ENCODE measurements at regions not wholly inside any gene's neighbourhood (a gene's known extent, or its start where the extent isn't known, plus 50 kb on each side); places are given as distances from the start of the nearest gene placed in this dataset.

DNA sequence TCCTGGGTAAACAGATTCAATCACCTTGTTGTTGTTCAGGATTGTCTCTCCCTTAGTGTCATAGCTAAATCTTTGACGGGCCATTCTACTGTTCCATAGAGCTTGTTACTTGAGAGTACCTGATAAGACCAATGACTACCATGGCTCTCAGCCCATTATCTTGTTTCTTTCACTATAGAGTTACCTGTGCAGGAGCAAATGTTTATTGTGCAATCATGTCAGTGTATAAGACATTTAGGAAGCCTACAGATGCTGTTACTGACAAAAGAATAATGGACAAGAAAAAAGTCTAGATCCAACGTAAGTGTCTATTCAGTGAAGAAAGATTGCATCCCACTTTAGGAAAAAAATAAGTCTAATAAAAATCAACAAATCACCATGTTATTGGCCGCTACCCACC, 1041.7 kb upstream of the AUTS2 start:
- Histone ChIP-seq H3K4me1 (no peaks in the 10 kb centered on the region), H3K27ac (no peak overlapping the region), H3K9me3 (no peaks in the 10 kb centered on the region), H3K36me3 (no peaks in the 10 kb centered on the region), H3K27me3 (no peaks in the 10 kb centered on the region), H3K4me3 (no peak overlapping the region)
- intact Hi-C loops (cut with DNase I) = no loop called here
- no peak for FAIRE-seq
- TF ChIP-seq, protein P1, sequence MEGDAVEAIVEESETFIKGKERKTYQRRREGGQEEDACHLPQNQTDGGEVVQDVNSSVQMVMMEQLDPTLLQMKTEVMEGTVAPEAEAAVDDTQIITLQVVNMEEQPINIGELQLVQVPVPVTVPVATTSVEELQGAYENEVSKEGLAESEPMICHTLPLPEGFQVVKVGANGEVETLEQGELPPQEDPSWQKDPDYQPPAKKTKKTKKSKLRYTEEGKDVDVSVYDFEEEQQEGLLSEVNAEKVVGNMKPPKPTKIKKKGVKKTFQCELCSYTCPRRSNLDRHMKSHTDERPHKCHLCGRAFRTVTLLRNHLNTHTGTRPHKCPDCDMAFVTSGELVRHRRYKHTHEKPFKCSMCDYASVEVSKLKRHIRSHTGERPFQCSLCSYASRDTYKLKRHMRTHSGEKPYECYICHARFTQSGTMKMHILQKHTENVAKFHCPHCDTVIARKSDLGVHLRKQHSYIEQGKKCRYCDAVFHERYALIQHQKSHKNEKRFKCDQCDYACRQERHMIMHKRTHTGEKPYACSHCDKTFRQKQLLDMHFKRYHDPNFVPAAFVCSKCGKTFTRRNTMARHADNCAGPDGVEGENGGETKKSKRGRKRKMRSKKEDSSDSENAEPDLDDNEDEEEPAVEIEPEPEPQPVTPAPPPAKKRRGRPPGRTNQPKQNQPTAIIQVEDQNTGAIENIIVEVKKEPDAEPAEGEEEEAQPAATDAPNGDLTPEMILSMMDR (IDR thresholded peaks at IDR 0.05) = no peak
- ATAC-seq = no peak
- no peak for DNase-seq
- WGBS, 2 donors = 70 to 75% methylated on average over 3 of the region's 3 CpGs

DNA sequence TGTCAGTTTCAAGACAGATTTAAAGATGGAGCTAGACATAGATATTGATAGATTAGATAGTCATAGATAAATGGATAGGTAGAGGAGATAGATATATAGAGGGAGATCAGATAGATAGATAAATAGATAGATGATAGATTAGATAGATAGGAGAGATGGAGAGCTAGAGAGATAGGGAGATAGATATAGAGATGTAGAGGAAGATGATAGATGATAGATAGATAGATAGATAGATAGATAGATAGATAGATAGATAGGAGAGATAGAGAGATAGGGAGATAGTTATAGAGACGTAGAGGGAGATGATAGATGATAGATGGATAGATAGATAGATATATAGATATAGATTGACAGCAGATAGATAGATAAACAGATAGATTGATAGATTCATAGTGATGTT, 1038.8 kb upstream of the AUTS2 start:
- DNase-seq (no peak), FAIRE-seq (no peak), ATAC-seq (no peak)
- no peaks in the 10 kb centered on the region for H3K9me3 ChIP-seq
- H3K4me3 ChIP-seq = no peak overlapping the region
- H3K4me1 ChIP-seq = no peaks in the 10 kb centered on the region
- TF ChIP-seq, protein P1 (IDR thresholded peaks at IDR 0.05) = no peak
- intact Hi-C loops (cut with DNase I) = no loop called here
- no peaks in the 10 kb centered on the region for H3K36me3 ChIP-seq
- H3K27ac ChIP-seq = no peak overlapping the region
- H3K27me3 ChIP-seq = no peaks in the 10 kb centered on the region
- WGBS, 2 donors = 58 to 71% methylated on average over 1 of the region's 1 CpG

DNA sequence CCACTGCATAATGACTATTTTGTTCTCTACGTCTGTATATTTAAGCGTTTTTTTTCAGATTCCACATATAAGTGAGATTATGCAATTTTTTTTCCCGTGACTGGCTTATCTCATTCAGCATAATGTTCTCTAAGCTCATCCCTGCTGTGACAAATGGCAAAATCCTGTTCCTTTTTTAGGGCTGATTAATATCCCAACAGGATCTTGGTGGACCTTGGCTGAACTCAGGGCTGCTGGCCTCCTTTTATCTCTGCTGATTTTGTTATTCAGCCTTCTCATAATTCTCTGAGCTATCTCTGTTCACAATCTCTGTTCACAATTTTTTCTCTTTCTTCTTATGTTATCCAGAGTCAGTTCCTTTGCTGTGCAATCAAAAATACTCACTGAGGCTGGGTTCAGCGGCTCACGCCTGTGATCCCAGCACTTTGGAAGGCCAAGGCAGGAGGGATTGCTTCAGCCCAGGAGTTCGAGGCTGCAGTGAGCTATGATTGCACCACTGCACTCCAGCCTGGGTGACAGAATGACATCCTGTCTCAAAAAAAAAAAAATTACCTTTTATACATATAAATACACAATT, 1035.9 kb upstream of the AUTS2 start:
- TF ChIP-seq, protein P1 (IDR thresholded peaks at IDR 0.05) = no peak
- no peaks in the 10 kb centered on the region for H3K9me3 ChIP-seq
- FAIRE-seq (no peak), ATAC-seq (no peak), DNase-seq (no peak)
- no peaks in the 10 kb centered on the region for H3K4me1 ChIP-seq
- no peak overlapping the region for H3K27ac ChIP-seq
- intact Hi-C loops (cut with DNase I) = no loop called here
- no peaks in the 10 kb centered on the region for H3K36me3 ChIP-seq
- no peaks in the 10 kb centered on the region for H3K27me3 ChIP-seq
- H3K4me3 ChIP-seq = no peak overlapping the region
- WGBS, 2 donors = 45 to 51% methylated on average over 6 of the region's 6 CpGs

DNA sequence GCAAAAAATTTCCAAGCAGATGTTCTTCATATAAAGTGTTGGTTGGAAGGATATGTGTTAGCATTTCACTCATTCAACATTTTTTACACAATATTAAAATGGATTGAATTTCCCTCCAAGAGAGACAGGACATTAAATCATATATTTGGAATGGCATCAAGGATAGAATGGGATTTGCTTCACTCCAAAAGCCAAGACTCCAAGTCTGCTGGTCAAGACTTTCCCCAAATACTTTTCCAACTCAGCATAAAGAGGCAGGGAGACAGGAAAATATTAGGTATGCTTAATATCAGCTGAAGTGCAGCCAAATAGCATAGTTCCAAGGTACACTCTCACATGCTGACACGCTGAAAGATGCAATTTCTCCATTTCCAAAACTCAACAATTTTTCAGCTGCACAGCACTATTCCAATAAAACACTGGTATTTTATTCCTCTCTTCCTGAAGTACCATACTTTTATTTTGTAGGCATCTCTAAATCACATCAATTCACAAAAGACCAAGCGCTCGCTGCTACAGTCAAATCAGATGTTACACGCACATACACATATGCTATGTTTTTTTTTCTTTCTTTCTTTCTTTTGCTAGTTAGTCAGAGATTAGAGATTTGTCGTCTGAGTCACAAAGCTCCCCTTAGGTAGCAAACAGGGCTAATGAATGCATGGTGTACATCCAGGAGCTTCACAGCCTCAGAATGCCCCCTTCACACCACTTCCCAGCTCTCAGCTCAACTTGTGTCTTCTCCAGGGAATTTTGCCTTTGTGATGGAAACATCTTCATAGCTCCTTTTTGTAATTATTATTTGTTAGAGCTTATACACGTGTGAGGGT, 1033.8 kb upstream of the AUTS2 start:
- H3K4me3 ChIP-seq = no peak overlapping the region
- ATAC-seq (no peak), FAIRE-seq (no peak), DNase-seq (no peak)
- H3K4me1 ChIP-seq = no peaks in the 10 kb centered on the region
- H3K27me3 ChIP-seq = no peaks in the 10 kb centered on the region
- H3K36me3 ChIP-seq = no peaks in the 10 kb centered on the region
- 66 to 76% methylated on average over 6 of the region's 6 CpGs for WGBS, 2 donors
- H3K27ac ChIP-seq = no peak overlapping the region
- intact Hi-C loops (cut with DNase I) = no loop called here
- H3K9me3 ChIP-seq = no peaks in the 10 kb centered on the region
- TF ChIP-seq, protein P1 (IDR thresholded peaks at IDR 0.05) = no peak

DNA sequence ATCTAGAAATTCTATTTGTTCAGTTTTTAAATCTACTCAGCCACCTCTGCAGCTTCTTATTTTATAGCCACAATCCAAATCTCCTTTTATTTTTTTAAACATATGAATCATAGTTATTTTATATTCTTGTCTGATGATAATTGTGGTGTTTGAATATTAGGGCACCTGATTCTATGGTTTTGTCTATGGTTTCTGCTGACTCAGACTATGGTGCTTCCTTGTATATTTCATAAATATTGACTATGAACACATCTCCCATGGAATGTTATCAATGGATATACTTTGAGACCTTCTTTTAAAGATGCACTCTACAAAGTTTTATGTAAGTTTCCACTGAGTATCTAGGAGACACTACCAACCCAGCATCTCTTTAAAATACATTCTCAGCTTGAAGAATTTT, 1027.0 kb upstream of the AUTS2 start:
- no peak for ATAC-seq
- no peak for FAIRE-seq
- H3K4me3 ChIP-seq = no peak overlapping the region
- H3K9me3 ChIP-seq = no peaks in the 10 kb centered on the region
- no peak overlapping the region for H3K27ac ChIP-seq
- intact Hi-C loops (cut with DNase I) = no loop called here
- no peaks in the 10 kb centered on the region for H3K4me1 ChIP-seq
- H3K36me3 ChIP-seq = no peaks in the 10 kb centered on the region
- no peaks in the 10 kb centered on the region for H3K27me3 ChIP-seq
- DNase-seq = no peak
- TF ChIP-seq, protein P1 (IDR thresholded peaks at IDR 0.05) = no peak

Measured in pancreas (tissue), 10 donors.